Stomach (tissue), 8 donors: ENCODE measurements at regions not wholly inside any gene's neighbourhood (a gene's known extent, or its start where the extent isn't known, plus 50 kb on each side); places are given as distances from the start of the nearest gene placed in this dataset.

Experiments used
- DNase-seq, 2 donors: peaks; one replicate each; pipeline versions ENCODE4 v3.0.0 to v3.0.0-alpha.2; 2013 to 2019
- H3K27ac ChIP-seq, 5 donors: fragments of 200-600 bp in 4 of 5; sonication (generic) in 4 of 5; one replicate each; pipeline ENCODE4 v1.5.1; 2013 to 2019; ENCODE audit warnings: mild to moderate bottlenecking in 1 of 5, moderate library complexity in 1 of 5
- H3K27me3 ChIP-seq, 3 donors: fragments of 200-600 bp; sonication (generic); one replicate each; pipeline ENCODE4 v1.5.1; 2017 to 2019; ENCODE audit warnings: mixed run types in 1 of 3
- H3K36me3 ChIP-seq, 4 donors: fragments of 200-600 bp; sonication (generic); 1 replicate in 3 of 4; 2 replicates in 1 of 4; pipeline ENCODE4 v1.5.1; 2016 to 2019
- H3K4me1 ChIP-seq, 4 donors: fragments of 200-600 bp; sonication (generic); one replicate each; pipeline ENCODE4 v1.5.1; 2016 to 2019
- H3K4me3 ChIP-seq, 4 donors: fragments of 200-600 bp; sonication (generic) in 3 of 4; one replicate each; pipeline ENCODE4 v1.5.1; 2016 to 2019; ENCODE audit warnings: mild to moderate bottlenecking in 1 of 4
- H3K9me3 ChIP-seq, 4 donors: fragments of 200-600 bp; sonication (generic); one replicate each; pipeline ENCODE4 v1.5.1; 2016 to 2019
- CTCF ChIP-seq, 7 experiments: fragments of 450-650 bp in 4 of 7; fragments of 200-600 bp in 3 of 7; sonication (generic) in 3 of 7; IDR thresholded peaks; one replicate each; pipeline ENCODE4 v1.5.1; 2016 to 2019; ENCODE audit warnings: antibody characterized with exemption in 7 of 7, control low read depth in 2 of 7, mild to moderate bottlenecking in 1 of 7
- EP300 ChIP-seq: sonication (generic); formaldehyde crosslinking; IDR thresholded peaks from one replicate; pipeline ENCODE4 v1.6.1; 2017; ENCODE audit warnings: antibody characterized with exemption
- POLR2A ChIP-seq, 4 donors: fragments of 450-650 bp; IDR thresholded peaks; one replicate each; pipeline ENCODE4 v1.6.1; 2016; ENCODE audit warnings: antibody characterized with exemption in 4 of 4, control low read depth in 2 of 4, mild to moderate bottlenecking in 1 of 4, moderate library complexity in 1 of 4
- POLR2AphosphoS5 ChIP-seq, 3 donors: sonication (generic); formaldehyde crosslinking; IDR thresholded peaks; one replicate each; pipeline ENCODE4 v1.6.1; 2016; ENCODE audit warnings: antibody characterized with exemption in 3 of 3
- WGBS, 5 donors: extraction: QIAGEN DNeasy Blood & Tissue Kit in 3 of 5; methylation state at CpG; one replicate each; pipeline versions ENCODE4 v1.1.5 to v1.1.7; 2013 to 2018; 5-methylcytosine and 5-hydroxymethylcytosine counted together
- intact Hi-C: fragments of 100-400 bp; cut with DNase I; formaldehyde crosslinking; loops from one replicate; pipeline ENCODE4 v1.15.1; 2023; ENCODE audit warnings: low total_unique reads
- donor health status: healthy with polysubstance abuse.
- donor health status: Bipolar disorder and iron deficiency.
- donor health status: healthy.

GRCh38 chr5:159545156-159545555 lies 214.9 kb upstream of the IL12B start:
- no peaks in the 10 kb centered on the region for H3K4me1 ChIP-seq
- H3K27me3 ChIP-seq, result no peaks in the 10 kb centered on the region
- 69 to 80% (median 76%) methylated on average over 1 of the region's 1 CpG for WGBS, 5 donors
- H3K36me3 ChIP-seq, result no peaks in the 10 kb centered on the region
- DNase-seq, result no peak
- peaks cover 0 to 13% (median 5%) of the 10 kb centered on the region in 4 donors for H3K9me3 ChIP-seq
- intact Hi-C loops, result no loop called here
- H3K27ac ChIP-seq, result no peak overlapping the region
- TF ChIP-seq POLR2A (IDR thresholded peaks at IDR 0.05), result no peak
- no peak for TF ChIP-seq CTCF (IDR thresholded peaks at IDR 0.05)
- no peak overlapping the region for H3K4me3 ChIP-seq

GRCh38 chr5:159547466-159548195 lies 217.3 kb upstream of the IL12B start:
- 77 to 85% (median 78%) methylated on average over 3 of the region's 3 CpGs for WGBS, 5 donors
- H3K27ac ChIP-seq, result no peak overlapping the region
- no peaks in the 10 kb centered on the region for H3K4me1 ChIP-seq
- H3K27me3 ChIP-seq, result no peaks in the 10 kb centered on the region
- H3K36me3 ChIP-seq, result no peaks in the 10 kb centered on the region
- intact Hi-C loops, result no loop called here
- DNase-seq, result no peak
- H3K9me3 ChIP-seq, result peaks cover 0 to 13% (median 5%) of the 10 kb centered on the region in 4 donors
- no peak overlapping the region for H3K4me3 ChIP-seq
- TF ChIP-seq CTCF (IDR thresholded peaks at IDR 0.05) (no peak), EP300 (no peak), POLR2A (IDR thresholded peaks at IDR 0.05) (no peak), POLR2AphosphoS5 (IDR thresholded peaks at IDR 0.05) (no peak)

- Histone ChIP-seq H3K36me3 (no peaks in the 10 kb centered on the region), H3K4me1 (no peaks in the 10 kb centered on the region), H3K9me3 (peaks cover 0 to 13% (median 5%) of the 10 kb centered on the region in 4 donors), H3K27ac (no peak overlapping the region), H3K27me3 (no peaks in the 10 kb centered on the region), H3K4me3 (no peak overlapping the region)
- TF ChIP-seq POLR2A (IDR thresholded peaks at IDR 0.05), result no peak
- TF ChIP-seq EP300, result no peak
- no peak for TF ChIP-seq POLR2AphosphoS5 (IDR thresholded peaks at IDR 0.05)
- no peak for TF ChIP-seq CTCF (IDR thresholded peaks at IDR 0.05)
- intact Hi-C loops, result no loop called here
- WGBS, 5 donors, result 49 to 73% (median 62%) methylated on average over 3 of the region's 3 CpGs
- no peak for DNase-seq
These were observed 218.2 kb upstream of the IL12B start for GRCh38 chr5:159548517-159548916.

GRCh38 chr5:159549046-159549445 lies 218.8 kb upstream of the IL12B start:
- TF ChIP-seq CTCF (IDR thresholded peaks at IDR 0.05) (no peak), POLR2A (IDR thresholded peaks at IDR 0.05) (no peak), EP300 (no peak), POLR2AphosphoS5 (IDR thresholded peaks at IDR 0.05) (no peak)
- 30 to 47% (median 34%) methylated on average over 1 of the region's 1 CpG for WGBS, 5 donors
- no peak for DNase-seq
- Histone ChIP-seq H3K27me3 (no peaks in the 10 kb centered on the region), H3K9me3 (peaks cover 0 to 13% (median 5%) of the 10 kb centered on the region in 4 donors), H3K4me3 (no peak overlapping the region), H3K27ac (no peak overlapping the region), H3K36me3 (no peaks in the 10 kb centered on the region), H3K4me1 (no peaks in the 10 kb centered on the region)
- intact Hi-C loops, result no loop called here
